ENCODE measurements at regions not wholly inside any gene's neighbourhood (a gene's known extent, or its start where the extent isn't known, plus 50 kb on each side); places are given as distances from the start of the nearest gene placed in this dataset.

GRCh38 chr6:14222956-14223355 is 105.4 kb downstream of the CD83 start:
- no peak for TF ChIP-seq POLR2A (IDR thresholded peaks at IDR 0.05; ENCODE audit: low read length)
- no peak for TF ChIP-seq GATA1 (IDR thresholded peaks at IDR 0.05; ENCODE audit: low read depth, low read length)

Data from erythroblast (primary cell).